ENCODE measurements at regions not wholly inside any gene's neighbourhood (a gene's known extent, or its start where the extent isn't known, plus 50 kb on each side); places are given as distances from the start of the nearest gene placed in this dataset.
"Not testable (repeated sequence)": the region's sequence is repeated elsewhere in the genome, so short reads cannot be mapped to it uniquely, and the experiment has no call there.

- no peak for DNase-seq
Measured at GRCh38 chr11:129700701-129701100, 114.9 kb upstream of the TMEM45B start.

- DNase-seq, result no peak
Measured at GRCh38 chr11:129701706-129702105, 113.9 kb upstream of the TMEM45B start.

GRCh38 chr11:129702410-129703398 lies 112.9 kb upstream of the TMEM45B start:
- DNase-seq, result no peak

- no peak for DNase-seq
Measured at GRCh38 chr11:129703846-129704245, 111.8 kb upstream of the TMEM45B start.

GRCh38 chr11:129704831-129705230 lies 110.8 kb upstream of the TMEM45B start:
- no peak for DNase-seq

GRCh38 chr11:129705341-129705740 lies 110.3 kb upstream of the TMEM45B start:
- DNase-seq, result no peak

- DNase-seq, result no peak
Measured at GRCh38 chr11:129705933-129706332, 109.7 kb upstream of the TMEM45B start.

GRCh38 chr11:129709801-129710398 lies 105.7 kb upstream of the TMEM45B start:
- no peak for DNase-seq

GRCh38 chr11:129710423-129710822 lies 105.2 kb upstream of the TMEM45B start:
- no peak for DNase-seq

GRCh38 chr11:129711760-129712159 lies 103.9 kb upstream of the TMEM45B start:
- no peak for DNase-seq

- DNase-seq, result not testable (repeated sequence)
Measured at GRCh38 chr11:129712486-129713240, 103.0 kb upstream of the TMEM45B start.

- DNase-seq, result no peak
Measured at GRCh38 chr11:129719037-129719436, 96.6 kb upstream of the TMEM45B start.

- DNase-seq, result no peak
Measured at GRCh38 chr11:129720156-129720555, 95.5 kb upstream of the TMEM45B start.

- no peak for DNase-seq
Measured at GRCh38 chr11:129720994-129721393, 94.7 kb upstream of the TMEM45B start.

GRCh38 chr11:129721685-129722084 lies 94.0 kb upstream of the TMEM45B start:
- no peak for DNase-seq

- no peak for DNase-seq
Measured at GRCh38 chr11:129722529-129722928, 93.1 kb upstream of the TMEM45B start.

GRCh38 chr11:129723146-129723760 lies 92.4 kb upstream of the TMEM45B start:
- no peak for DNase-seq

GRCh38 chr11:129723761-129724162 lies 91.9 kb upstream of the TMEM45B start:
- no peak for DNase-seq

GRCh38 chr11:129724866-129725265 lies 90.8 kb upstream of the TMEM45B start:
- DNase-seq, result no peak

- no peak for DNase-seq
Measured at GRCh38 chr11:129726179-129726578, 89.5 kb upstream of the TMEM45B start.

GRCh38 chr11:129728581-129728980 lies 87.1 kb upstream of the TMEM45B start:
- no peak for DNase-seq

- DNase-seq, result no peak
Measured at GRCh38 chr11:129729216-129729615, 86.4 kb upstream of the TMEM45B start.

GRCh38 chr11:129729823-129730222 lies 85.8 kb upstream of the TMEM45B start:
- no peak for DNase-seq
